HL-60 (cell line): ENCODE measurements at regions not wholly inside any gene's neighbourhood (a gene's known extent, or its start where the extent isn't known, plus 50 kb on each side); places are given as distances from the start of the nearest gene placed in this dataset.

Source experiments
- GABPA ChIP-seq: IDR thresholded peaks from 2 replicates; pipeline ENCODE4 v1.6.1; 2012; ENCODE audit warnings: low read depth
- POLR2AphosphoS5 ChIP-seq: IDR thresholded peaks from 2 replicates; pipeline ENCODE4 v1.6.1; 2012; ENCODE audit warnings: low read depth
- TF ChIP-seq, protein P1 (sequence below): IDR thresholded peaks from one replicate; pipeline ENCODE4 v1.5.1; 2011; ENCODE audit warnings: low read length, control low read depth, inconsistent platforms; ENCODE audit not compliant: insufficient read depth

DNA sequence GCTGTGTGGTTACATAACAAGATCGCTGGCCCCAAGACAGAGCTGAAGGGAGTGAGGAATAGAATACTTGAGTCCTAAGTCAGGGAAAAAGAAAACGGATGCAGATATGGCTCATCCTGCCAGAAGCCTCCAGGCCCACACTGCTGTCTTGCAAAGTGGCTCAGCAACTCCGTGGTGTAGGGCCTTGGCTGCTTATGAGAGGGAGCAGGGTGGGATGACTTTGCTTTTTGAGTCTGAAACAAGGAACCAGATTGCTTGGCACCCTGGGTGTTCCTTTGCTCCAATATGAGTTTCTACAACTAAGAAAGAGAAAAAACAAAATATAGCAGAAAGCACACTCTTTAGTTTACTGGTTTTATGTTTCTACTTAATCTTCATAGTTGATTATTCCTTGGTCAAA, 193.8 kb upstream of the WDR11 start:
- TF ChIP-seq, protein P1, sequence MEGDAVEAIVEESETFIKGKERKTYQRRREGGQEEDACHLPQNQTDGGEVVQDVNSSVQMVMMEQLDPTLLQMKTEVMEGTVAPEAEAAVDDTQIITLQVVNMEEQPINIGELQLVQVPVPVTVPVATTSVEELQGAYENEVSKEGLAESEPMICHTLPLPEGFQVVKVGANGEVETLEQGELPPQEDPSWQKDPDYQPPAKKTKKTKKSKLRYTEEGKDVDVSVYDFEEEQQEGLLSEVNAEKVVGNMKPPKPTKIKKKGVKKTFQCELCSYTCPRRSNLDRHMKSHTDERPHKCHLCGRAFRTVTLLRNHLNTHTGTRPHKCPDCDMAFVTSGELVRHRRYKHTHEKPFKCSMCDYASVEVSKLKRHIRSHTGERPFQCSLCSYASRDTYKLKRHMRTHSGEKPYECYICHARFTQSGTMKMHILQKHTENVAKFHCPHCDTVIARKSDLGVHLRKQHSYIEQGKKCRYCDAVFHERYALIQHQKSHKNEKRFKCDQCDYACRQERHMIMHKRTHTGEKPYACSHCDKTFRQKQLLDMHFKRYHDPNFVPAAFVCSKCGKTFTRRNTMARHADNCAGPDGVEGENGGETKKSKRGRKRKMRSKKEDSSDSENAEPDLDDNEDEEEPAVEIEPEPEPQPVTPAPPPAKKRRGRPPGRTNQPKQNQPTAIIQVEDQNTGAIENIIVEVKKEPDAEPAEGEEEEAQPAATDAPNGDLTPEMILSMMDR, result no peak
- TF ChIP-seq POLR2AphosphoS5 (no peak), GABPA (no peak)
